GM18517 (cell line): ENCODE measurements at regions not wholly inside any gene's neighbourhood (a gene's known extent, or its start where the extent isn't known, plus 50 kb on each side); places are given as distances from the start of the nearest gene placed in this dataset.
A peak's percentile ranks its signal among the peaks of the same experiment; 100 is the strongest.

Experiments used
- ATAC-seq: cut with Tn5 transposase; IDR thresholded peaks from one replicate; pipeline ENCODE4 v1.9.1; 2021; ENCODE audit warnings: mild to moderate bottlenecking, moderate library complexity; ENCODE audit not compliant: unreplicated experiment

GRCh38 chr11:32262367-32262766, 171.5 kb downstream of the RCN1 start:
- no peak for ATAC-seq

- no peak for ATAC-seq
Observed at GRCh38 chr11:32265911-32266310, 169.4 kb downstream of the WT1 start.

- ATAC-seq = no peak
Observed at GRCh38 chr11:32266601-32267000, 168.7 kb downstream of the WT1 start.

DNA sequence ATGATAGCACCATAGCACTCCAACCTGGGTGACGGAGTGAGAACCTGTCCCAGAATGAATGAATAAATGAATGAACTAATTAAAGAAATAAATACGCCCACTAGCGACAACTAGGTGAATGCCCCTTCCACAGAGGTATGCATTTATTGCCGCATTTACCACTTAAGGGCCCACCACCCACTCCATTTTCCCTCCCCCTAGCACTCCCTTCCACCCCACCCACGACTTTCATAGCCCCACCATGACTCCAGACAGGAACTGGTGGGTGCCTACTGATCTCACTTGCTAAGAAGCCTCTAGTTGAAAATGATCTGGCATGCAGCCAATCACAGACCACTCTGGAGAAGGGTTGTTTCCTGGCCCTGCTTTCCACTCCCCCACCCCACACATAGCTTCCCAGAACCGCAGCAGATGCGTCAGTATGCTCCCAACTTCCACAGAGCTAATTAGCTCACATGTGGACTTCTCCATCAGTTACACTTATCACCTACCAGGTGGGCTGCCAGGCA, 167.6 kb downstream of the WT1 start:
- no peak for ATAC-seq

DNA sequence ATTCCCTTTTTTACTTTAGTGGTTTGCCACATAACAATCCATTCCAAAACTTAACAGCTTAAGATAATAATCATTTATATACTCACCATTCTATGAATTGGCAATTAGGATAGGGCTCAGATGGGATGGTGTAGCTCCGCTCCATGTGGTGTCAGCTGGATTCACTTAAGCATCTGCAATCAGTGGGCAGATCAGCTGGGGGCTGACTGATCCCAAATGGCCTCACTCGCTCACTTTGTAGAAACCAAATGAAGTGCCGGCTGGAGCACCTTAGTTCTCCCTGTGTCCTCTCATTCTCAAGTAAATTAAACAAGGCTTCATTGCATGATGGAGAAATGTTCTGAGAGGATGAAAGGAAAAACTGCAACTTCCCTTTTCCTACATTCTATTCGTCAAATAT, 161.4 kb downstream of the WT1 start:
- no peak for ATAC-seq

DNA sequence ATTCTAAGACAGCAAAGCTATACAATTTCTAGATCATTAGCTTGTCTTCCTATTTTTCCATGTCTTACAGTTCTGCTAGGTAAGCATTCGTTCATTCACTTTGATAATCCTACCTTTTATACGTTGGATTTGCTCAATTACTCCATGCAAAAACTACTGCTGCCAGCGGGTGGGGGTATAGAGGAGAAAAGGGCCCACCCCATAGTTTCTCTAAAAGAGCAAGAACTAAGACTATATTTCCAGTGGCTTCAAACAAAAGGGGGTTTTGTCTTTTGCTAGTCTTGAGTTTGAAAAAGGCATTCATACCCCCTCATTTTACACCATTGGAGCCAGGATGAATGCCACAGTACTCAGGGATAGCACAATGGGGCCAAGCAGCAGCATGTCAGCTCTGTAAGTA, 155.7 kb downstream of the WT1 start:
- ATAC-seq = no peak

DNA sequence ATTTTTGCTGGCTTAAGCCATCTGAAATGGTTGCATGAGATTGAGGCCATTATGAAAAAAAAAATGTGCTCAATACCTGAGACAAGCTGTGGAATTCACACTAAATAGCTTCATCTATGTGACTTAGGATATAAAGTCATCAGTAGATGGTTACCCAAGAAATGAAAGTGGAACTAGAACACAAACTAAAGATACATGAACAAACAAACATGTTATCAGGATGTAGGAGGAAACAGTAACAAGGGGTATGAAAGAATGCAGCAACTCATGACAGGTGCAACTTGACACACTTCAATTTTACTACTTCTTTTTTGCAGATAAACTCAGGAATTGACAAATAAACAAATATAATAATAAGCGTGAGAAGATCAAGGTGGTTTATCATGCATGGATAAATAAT, 155.0 kb downstream of the WT1 start:
- ATAC-seq = peak; percentile 66

DNA sequence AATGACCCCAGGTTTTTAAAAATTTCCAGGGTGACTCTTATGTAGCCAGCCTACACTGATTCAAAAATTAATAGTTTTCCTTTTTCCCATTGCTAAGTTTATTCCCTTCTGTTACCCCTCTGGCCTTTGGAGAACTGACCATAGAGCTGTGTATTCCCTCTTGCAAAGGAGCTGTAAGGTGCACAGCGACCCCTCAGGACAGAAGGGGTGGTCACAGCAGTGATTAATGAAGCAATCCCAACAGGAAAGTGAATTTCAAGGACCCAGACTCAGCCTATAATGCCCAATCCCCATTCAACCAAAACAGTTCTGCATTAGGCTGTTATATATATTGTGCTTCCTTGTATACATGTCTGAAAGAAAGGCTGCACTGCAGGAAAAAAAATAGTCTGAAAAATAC, 147.1 kb downstream of the WT1 start:
- no peak for ATAC-seq

DNA sequence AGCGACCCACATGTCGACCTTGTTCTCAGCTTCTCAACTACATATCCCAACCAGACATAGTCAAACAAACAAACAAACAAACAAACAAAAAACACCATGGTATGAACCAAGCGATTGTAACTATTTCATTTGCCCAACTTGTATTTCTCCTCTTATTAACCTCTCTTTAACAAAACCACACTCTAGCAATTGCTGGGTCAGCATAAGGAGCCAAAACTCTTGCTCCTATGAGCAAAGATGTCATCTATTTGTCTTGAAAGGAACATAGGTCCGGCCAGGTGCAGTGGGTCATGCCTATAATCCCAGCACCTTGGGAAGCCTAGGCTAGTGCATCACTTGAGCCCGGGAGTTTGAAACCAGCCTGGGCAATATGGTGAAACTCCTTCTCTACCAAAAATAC, 145.6 kb downstream of the WT1 start:
- ATAC-seq = no peak

- no peak for ATAC-seq
Observed at GRCh38 chr11:32290783-32291182, 144.6 kb downstream of the WT1 start.

GRCh38 chr11:32297611-32298011, 137.7 kb downstream of the WT1 start:
- no peak for ATAC-seq

DNA sequence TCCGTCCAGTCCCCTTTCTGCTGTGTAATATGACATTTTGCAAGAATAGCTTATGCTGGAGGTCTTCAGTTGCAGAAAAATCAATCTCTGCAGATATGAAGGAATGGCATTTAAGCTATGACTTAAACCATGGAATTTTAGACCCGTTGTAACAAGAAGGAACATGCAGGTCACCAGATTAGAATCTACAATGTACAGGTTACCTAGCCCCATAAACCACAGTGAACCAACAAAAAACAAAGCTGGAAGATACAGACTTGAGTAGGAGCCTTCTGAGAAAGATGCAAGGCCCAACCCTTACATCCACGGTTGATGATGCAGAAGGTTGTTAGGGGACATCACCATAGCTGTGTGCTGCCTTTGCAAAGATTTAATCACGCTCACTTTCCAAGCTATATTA, 132.5 kb downstream of the WT1 start:
- no peak for ATAC-seq

DNA sequence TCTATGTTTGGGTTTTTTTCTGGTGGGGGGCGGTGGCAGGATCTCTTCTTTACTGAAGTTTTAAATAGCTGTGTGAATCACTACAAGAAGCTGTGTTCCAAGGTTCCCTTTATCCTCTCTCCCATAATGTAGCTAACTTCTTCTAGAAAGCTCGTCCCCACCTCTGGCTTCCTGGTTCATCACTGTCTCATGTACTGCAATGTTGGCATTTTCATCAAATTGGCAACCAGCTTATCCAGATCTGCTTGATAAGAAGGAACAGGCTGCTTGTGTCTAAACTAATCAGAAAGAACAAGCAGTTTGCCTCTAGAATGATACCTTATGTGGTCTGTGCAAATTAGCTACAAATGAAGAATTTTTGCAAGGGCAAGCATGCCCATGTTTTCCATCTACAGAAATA, 130.8 kb downstream of the WT1 start:
- no peak for ATAC-seq

- no peak for ATAC-seq
Observed at GRCh38 chr11:32305460-32305859, 129.9 kb downstream of the WT1 start.

- no peak for ATAC-seq
Observed at GRCh38 chr11:32307471-32307870, 127.9 kb downstream of the WT1 start.

- no peak for ATAC-seq
Observed at GRCh38 chr11:32307913-32308312, 127.4 kb downstream of the WT1 start.

- no peak for ATAC-seq
Observed at GRCh38 chr11:32309530-32310213, 125.7 kb downstream of the WT1 start.

DNA sequence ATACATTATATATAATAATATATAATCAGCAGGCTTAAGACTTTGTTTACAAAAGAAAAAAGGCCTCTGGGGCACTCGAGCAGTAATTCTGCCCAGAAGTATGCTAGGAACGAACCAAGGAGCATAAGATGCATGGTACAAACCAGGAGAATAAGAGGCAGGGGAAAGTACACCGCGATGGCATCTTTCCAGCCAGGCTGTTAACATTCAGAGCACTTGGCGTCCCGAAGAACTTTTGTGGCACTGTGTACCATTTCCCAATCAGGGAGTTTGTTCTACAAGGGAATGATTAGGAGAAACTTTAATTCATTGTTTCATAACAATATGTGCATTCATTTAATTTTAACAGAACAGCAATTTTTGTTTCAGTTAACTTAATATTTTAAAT, 125.1 kb downstream of the WT1 start:
- no peak for ATAC-seq

DNA sequence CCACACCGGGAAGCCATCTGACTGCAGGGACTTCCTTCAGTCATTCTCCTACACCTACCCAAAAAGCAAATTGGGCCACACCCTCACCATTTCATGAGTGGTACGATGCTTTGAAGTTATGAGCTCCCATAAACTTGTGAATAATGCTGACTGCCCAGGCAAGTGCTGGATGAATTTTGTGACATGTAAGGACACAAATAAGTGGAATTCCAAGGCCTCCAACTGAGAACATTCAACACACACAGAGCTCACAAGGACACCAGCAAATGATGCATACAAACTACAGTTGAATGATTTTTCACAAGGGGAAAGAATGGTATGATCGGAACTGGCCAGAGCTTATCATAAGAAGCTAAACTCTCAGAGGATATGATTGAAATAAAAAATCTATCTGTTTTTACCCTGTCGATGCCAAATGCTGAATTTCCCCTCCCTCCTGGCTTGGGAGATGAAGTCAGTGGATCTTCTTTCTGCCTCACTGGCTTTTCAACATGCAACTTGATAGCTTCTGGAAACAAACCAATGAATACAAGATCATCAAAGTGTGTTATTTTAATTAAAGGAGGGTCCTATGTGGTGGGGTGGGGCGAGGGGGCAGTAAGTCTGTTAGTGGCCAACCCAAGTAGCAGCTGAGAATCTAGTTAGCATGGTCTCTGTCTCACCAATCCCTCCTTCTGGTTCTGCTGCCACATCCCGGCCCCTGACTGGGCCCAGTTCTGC, 123.8 kb downstream of the WT1 start:
- ATAC-seq = no peak

GRCh38 chr11:32312206-32312817, 123.0 kb downstream of the WT1 start:
- no peak for ATAC-seq

DNA sequence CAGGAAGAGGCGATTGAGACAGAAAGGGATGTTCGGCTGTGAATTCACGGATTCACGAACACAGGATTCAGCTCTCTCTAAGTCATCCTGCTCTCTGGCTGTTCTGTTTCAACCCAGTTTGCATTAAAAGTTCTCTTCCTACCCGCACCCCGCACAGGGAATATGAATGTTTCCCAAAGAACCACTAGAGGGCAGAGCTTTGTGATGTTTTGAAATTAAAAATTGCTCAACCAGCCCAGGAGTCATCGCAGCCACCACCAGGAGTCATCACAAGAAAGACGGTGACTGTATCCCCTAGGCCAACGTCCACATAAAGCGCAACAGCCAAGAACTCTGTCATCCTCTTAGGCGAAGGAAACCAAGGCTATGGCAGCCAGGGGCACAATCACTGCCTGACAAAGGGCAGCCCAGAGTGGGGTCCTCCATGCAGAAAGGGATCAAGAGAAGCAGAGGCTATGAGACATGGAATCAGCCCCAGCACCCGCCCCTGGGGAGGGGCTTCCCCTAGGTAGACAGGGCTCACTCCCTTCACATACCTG, 122.4 kb downstream of the WT1 start:
- no peak for ATAC-seq

DNA sequence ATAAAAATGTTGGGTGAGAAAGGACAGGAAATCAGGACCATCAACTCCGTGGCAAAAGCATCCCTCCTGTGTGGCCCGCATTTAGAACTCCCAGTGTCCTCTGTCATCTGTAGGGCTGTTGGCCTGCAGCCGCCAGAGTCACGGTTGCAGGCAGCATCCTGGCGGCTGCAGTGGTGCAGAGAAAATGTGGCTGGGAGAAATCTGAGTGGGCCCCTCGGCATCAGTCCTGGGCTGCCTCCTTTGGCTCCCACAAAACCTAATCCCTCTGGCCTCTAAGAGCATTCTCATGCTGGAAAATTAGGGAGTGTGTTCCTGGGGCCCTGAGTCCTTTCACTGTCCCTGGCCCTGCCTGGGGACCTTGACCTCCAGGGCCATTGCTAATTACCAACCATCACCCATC, 121.9 kb downstream of the WT1 start:
- no peak for ATAC-seq
